SK-N-SH (cell line): ENCODE measurements at regions not wholly inside any gene's neighbourhood (a gene's known extent, or its start where the extent isn't known, plus 50 kb on each side); places are given as distances from the start of the nearest gene placed in this dataset.

Experiments used
- CTCF ChIA-PET: fragments of 300-600, 350-600 bp; formaldehyde crosslinking; extraction: SDS; loops from one replicate; lab custom pipeline; 2021; lab: Yijun Ruan, JAX
- POLR2A ChIA-PET: fragments of 350-600 bp; sonication (Branson Sonifier 250); formaldehyde crosslinking; extraction: SDS; loops from one replicate; lab custom pipeline; 2020; ENCODE audit warnings: antibody characterized with exemption, inconsistent platforms; lab: Yijun Ruan, JAX
- DNase-seq: peaks from one replicate; pipeline ENCODE4 v3.0.0; 2012
- H2AFZ ChIP-seq: fragments of 200-600 bp; sonication (generic); 2 replicates; pipeline ENCODE4 v1.8.1; 2016; ENCODE audit warnings: antibody characterized with exemption, mild to moderate bottlenecking, low read depth
- H3F3A ChIP-seq: fragments of 200-600 bp; sonication (generic); replicated peaks from 2 replicates; pipeline ENCODE3; 2016; ENCODE audit warnings: antibody characterized with exemption, mild to moderate bottlenecking; ENCODE audit not compliant: insufficient read depth
- H3K27ac ChIP-seq, 2 experiments: fragments of 200-500 bp in 1 of 2; fragments of 200-600 bp in 1 of 2; sonication (Bioruptor generic) in 1 of 2; sonication (generic), shearing (Covaris generic) in 1 of 2; 2 replicates each; pipeline versions ENCODE4 v1.5.1 to v1.6.1; 2014 to 2016; ENCODE audit warnings: low read depth in 2 of 2, inconsistent platforms in 1 of 2, low read length in 1 of 2, mild to moderate bottlenecking in 1 of 2, mixed read lengths in 1 of 2
- H3K27me3 ChIP-seq: fragments of 200-600 bp; sonication (generic), shearing (Covaris generic); 2 replicates; pipeline ENCODE4 v1.6.1; 2016; ENCODE audit warnings: mixed run types; ENCODE audit not compliant: insufficient read depth
- H3K36me3 ChIP-seq, 2 experiments: fragments of 200-500 bp in 1 of 2; fragments of 200-600 bp in 1 of 2; sonication (Bioruptor generic) in 1 of 2; sonication (generic) in 1 of 2; replicated peaks in 1 of 2; 2 replicates each; pipeline versions ENCODE3 to v1.5.1; 2014 to 2016; ENCODE audit warnings: low read length in 1 of 2, mild to moderate bottlenecking in 1 of 2; ENCODE audit not compliant: insufficient read depth in 2 of 2, control insufficient read depth in 1 of 2
- H3K4me1 ChIP-seq, 2 experiments: fragments of 200-500 bp in 1 of 2; fragments of 200-600 bp in 1 of 2; sonication (Bioruptor generic) in 1 of 2; sonication (generic), shearing (Covaris generic) in 1 of 2; 2 replicates each; pipeline versions ENCODE4 v1.5.1 to v1.6.1; 2014 to 2016; ENCODE audit warnings: low read depth in 1 of 2, low read length in 1 of 2, mixed run types in 1 of 2; ENCODE audit not compliant: insufficient read depth in 2 of 2, control insufficient read depth in 1 of 2
- H3K4me2 ChIP-seq: fragments of 200-600 bp; sonication (generic), shearing (Covaris generic); 2 replicates; pipeline ENCODE4 v1.6.1; 2017; ENCODE audit warnings: mixed run types
- H3K4me3 ChIP-seq, 2 experiments: fragments of 200-500 bp in 1 of 2; fragments of 200-600 bp in 1 of 2; sonication (Bioruptor generic) in 1 of 2; sonication (generic), shearing (Covaris generic) in 1 of 2; 2 replicates each; pipeline versions ENCODE4 v1.5.1 to v1.8.1; 2014 to 2016; ENCODE audit warnings: low read depth in 2 of 2, inconsistent platforms in 1 of 2, low read length in 1 of 2, mild to moderate bottlenecking in 1 of 2, mixed read lengths in 1 of 2, moderate library complexity in 1 of 2
- H3K79me2 ChIP-seq: fragments of 200-600 bp; sonication (generic); 2 replicates; pipeline ENCODE4 v1.8.1; 2017; ENCODE audit warnings: mild to moderate bottlenecking; ENCODE audit not compliant: insufficient read depth
- H3K9ac ChIP-seq: fragments of 200-600 bp; sonication (generic); 2 replicates; pipeline ENCODE4 v1.6.1; 2017; ENCODE audit warnings: mixed run types
- H3K9me2 ChIP-seq: fragments of 200-600 bp; sonication (generic); 2 replicates; pipeline ENCODE4 v1.6.1; 2017; ENCODE audit warnings: mixed run types
- H3K9me3 ChIP-seq: fragments of 200-600 bp; sonication (generic); 2 replicates; pipeline ENCODE4 v1.6.1; 2017; ENCODE audit warnings: mixed run types, mild to moderate bottlenecking, moderate library complexity
- H4K20me1 ChIP-seq: fragments of 200-600 bp; sonication (generic); 2 replicates; pipeline ENCODE4 v1.6.1; 2017; ENCODE audit warnings: mild to moderate bottlenecking, mixed run types; ENCODE audit not compliant: insufficient read depth
- CHD2 ChIP-seq: fragments of 150-350 bp; IDR thresholded peaks from 2 replicates; pipeline ENCODE4 v1.6.1; 2018; ENCODE audit warnings: low read length; ENCODE audit not compliant: partially characterized antibody
- CTCF ChIP-seq: fragments of 200-600 bp; sonication (generic); IDR thresholded peaks from 2 replicates; pipeline ENCODE4 v1.6.1; 2017; ENCODE audit warnings: antibody characterized with exemption, mild to moderate bottlenecking, moderate library complexity
- FOXM1 ChIP-seq: IDR thresholded peaks from 2 replicates; pipeline ENCODE4 v1.4.0; 2012; ENCODE audit warnings: low read depth, mild to moderate bottlenecking
- GATA2 ChIP-seq: sonication (generic); formaldehyde crosslinking; IDR thresholded peaks from 2 replicates; pipeline ENCODE4 v1.5.0; 2020; ENCODE audit warnings: mild to moderate bottlenecking, missing genetic modification reagents
- NFIC ChIP-seq: IDR thresholded peaks from 2 replicates; pipeline ENCODE4 v1.4.0; 2012; ENCODE audit warnings: borderline replicate concordance
- NRF1 ChIP-seq: IDR thresholded peaks from 2 replicates; pipeline ENCODE4 v1.6.1; 2012; ENCODE audit warnings: low read depth, mild to moderate bottlenecking, low read length
- PBX3 ChIP-seq: IDR thresholded peaks from 2 replicates; pipeline ENCODE4; 2012
- POLR2AphosphoS5 ChIP-seq: IDR thresholded peaks from 2 replicates; pipeline ENCODE4 v1.6.1; 2012; ENCODE audit warnings: low read depth, low read length
- RAD21 ChIP-seq: IDR thresholded peaks from 2 replicates; pipeline ENCODE4 v1.6.1; 2012; ENCODE audit warnings: mild to moderate bottlenecking, low read length
- RCOR1 ChIP-seq: fragments of 150-350 bp; IDR thresholded peaks from 2 replicates; pipeline ENCODE4 v1.6.1; 2017; ENCODE audit warnings: antibody characterized with exemption, low read length
- REST ChIP-seq: IDR thresholded peaks from 2 replicates; pipeline ENCODE4 v1.6.1; 2012; ENCODE audit warnings: mild to moderate bottlenecking, low read depth, low read length, moderate library complexity
- RFX5 ChIP-seq: IDR thresholded peaks from 2 replicates; pipeline ENCODE4 v1.6.1; 2012; ENCODE audit warnings: mild to moderate bottlenecking, improper control_type of control experiment, low read length
- SIN3A ChIP-seq: IDR thresholded peaks from 2 replicates; pipeline ENCODE4 v1.6.1; 2012; ENCODE audit warnings: low read depth, mild to moderate bottlenecking, low read length, moderate library complexity, borderline replicate concordance
- SMC3 ChIP-seq: IDR thresholded peaks from 2 replicates; pipeline ENCODE4 v1.6.1; 2012; ENCODE audit warnings: low read depth, low read length, improper control_type of control experiment
- TAF1 ChIP-seq: IDR thresholded peaks from 2 replicates; pipeline ENCODE4 v1.6.1; 2012; ENCODE audit warnings: low read depth, mild to moderate bottlenecking, low read length, moderate library complexity, borderline replicate concordance
- TEAD4 ChIP-seq: IDR thresholded peaks from 2 replicates; pipeline ENCODE4 v1.4.0; 2012; ENCODE audit warnings: mild to moderate bottlenecking, borderline replicate concordance; ENCODE audit not compliant: insufficient read depth
- YY1 ChIP-seq: IDR thresholded peaks from 2 replicates; pipeline ENCODE4 v1.4.0; 2012; ENCODE audit warnings: low read depth, mild to moderate bottlenecking
- WGBS: methylation state at CpG from one replicate; pipeline ENCODE4 v1.1.6; 2017; ENCODE audit warnings: low lambda C conversion rate; 5-methylcytosine and 5-hydroxymethylcytosine counted together
- TF ChIP-seq, protein P1 (sequence below): IDR thresholded peaks from 2 replicates; pipeline ENCODE4 v1.4.0; 2012; ENCODE audit warnings: low read depth
- TF ChIP-seq, protein P2 (sequence below): fragments of 150-350 bp; IDR thresholded peaks from 2 replicates; pipeline ENCODE4 v1.6.1; 2016; ENCODE audit warnings: mild to moderate bottlenecking, low read depth, low read length

- Histone ChIP-seq H3K9me3 (no peaks in the 10 kb centered on the region), H3K4me3 (no peak overlapping the region), H3K9me2 (no peaks in the 10 kb centered on the region), H3K4me2 (no peak overlapping the region), H3K79me2 (no peaks in the 10 kb centered on the region), H3K4me1 (no peaks in the 10 kb centered on the region), H3K9ac (no peak overlapping the region), H3K27ac (no peak overlapping the region), H4K20me1 (no peaks in the 10 kb centered on the region), H3K27me3 (no peaks in the 10 kb centered on the region), H3F3A (no peaks in the 10 kb centered on the region), H2AFZ (no peak overlapping the region), H3K36me3 (no peaks in the 10 kb centered on the region)
- ChIA-PET POLR2A (interaction anchor here (0.6 kb wide), 1 partner anchor 1288 kb away, joined by 3 read pairs; no protein-coding TSS in a partner anchor), CTCF (interaction anchor here (1.2 kb wide), 1 partner anchor 11 kb away, joined by 3 read pairs; no protein-coding TSS in a partner anchor)
- WGBS, result 73% methylated on average over 12 of the region's 13 CpGs
- no peak for TF ChIP-seq REST
- no peak for TF ChIP-seq RFX5
- TF ChIP-seq, protein P1, sequence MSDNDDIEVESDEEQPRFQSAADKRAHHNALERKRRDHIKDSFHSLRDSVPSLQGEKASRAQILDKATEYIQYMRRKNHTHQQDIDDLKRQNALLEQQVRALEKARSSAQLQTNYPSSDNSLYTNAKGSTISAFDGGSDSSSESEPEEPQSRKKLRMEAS, result no peak
- no peak for TF ChIP-seq SMC3
- TF ChIP-seq TAF1, result no peak
- TF ChIP-seq CHD2, result no peak
- no peak for TF ChIP-seq PBX3
- TF ChIP-seq RAD21, result no peak
- no peak for TF ChIP-seq TEAD4
- no peak for TF ChIP-seq NFIC
- TF ChIP-seq GATA2 (CRISPR knock-in tag), result no peak
- no peak for TF ChIP-seq FOXM1
- TF ChIP-seq YY1, result no peak
- no peak for TF ChIP-seq NRF1
- TF ChIP-seq POLR2AphosphoS5, result no peak
- TF ChIP-seq, protein P2, sequence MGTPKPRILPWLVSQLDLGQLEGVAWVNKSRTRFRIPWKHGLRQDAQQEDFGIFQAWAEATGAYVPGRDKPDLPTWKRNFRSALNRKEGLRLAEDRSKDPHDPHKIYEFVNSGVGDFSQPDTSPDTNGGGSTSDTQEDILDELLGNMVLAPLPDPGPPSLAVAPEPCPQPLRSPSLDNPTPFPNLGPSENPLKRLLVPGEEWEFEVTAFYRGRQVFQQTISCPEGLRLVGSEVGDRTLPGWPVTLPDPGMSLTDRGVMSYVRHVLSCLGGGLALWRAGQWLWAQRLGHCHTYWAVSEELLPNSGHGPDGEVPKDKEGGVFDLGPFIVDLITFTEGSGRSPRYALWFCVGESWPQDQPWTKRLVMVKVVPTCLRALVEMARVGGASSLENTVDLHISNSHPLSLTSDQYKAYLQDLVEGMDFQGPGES, result no peak
- TF ChIP-seq RCOR1, result no peak
- TF ChIP-seq SIN3A, result no peak
- no peak for TF ChIP-seq CTCF
- DNase-seq, result no peak
Observed at GRCh38 chr6:156053626-156054025, 598.0 kb upstream of the NOX3 start.
